ENCODE measurements at regions not wholly inside any gene's neighbourhood (a gene's known extent, or its start where the extent isn't known, plus 50 kb on each side); places are given as distances from the start of the nearest gene placed in this dataset.

DNA sequence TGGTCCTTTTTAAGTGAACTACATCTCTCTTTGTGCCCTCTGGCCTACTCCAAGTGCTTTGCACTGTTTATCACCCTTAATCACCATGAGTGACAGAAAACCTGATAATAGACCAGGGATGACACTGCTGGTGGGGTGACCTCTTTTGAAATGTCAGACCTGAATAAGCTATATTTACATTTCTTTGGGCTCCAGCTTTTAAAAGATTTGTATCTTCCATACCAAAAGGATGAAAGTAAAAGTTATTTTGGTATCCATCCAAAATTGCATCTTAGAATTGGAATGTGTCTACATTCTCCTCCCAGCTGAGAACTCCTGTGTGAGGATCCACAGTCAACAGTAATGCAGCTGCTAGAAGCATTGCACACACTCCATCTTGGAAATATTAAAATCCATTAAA, 370.0 kb downstream of the CDH11 start:
- TF ChIP-seq EZH2phosphoT487 (IDR thresholded peaks at IDR 0.05; ENCODE audit: borderline replicate concordance, low read length) (no peak), CTCF (IDR thresholded peaks at IDR 0.05; ENCODE audit: low read depth, low read length, poor library complexity, severe bottlenecking) (no peak)

Measured in DOHH2 (cell line).